Central memory CD4-positive, alpha-beta T cell (primary cell): ENCODE measurements at regions not wholly inside any gene's neighbourhood (a gene's known extent, or its start where the extent isn't known, plus 50 kb on each side); places are given as distances from the start of the nearest gene placed in this dataset.
"Not testable (repeated sequence)": the region's sequence is repeated elsewhere in the genome, so short reads cannot be mapped to it uniquely, and the experiment has no call there.

Source experiments
- DNase-seq: peaks from one replicate; pipeline ENCODE4 v3.0.0; 2022

GRCh38 chr1:58183286-58183685 lies 363.2 kb downstream of the OMA1 start:
- no peak for DNase-seq

GRCh38 chr1:58180537-58180936 lies 366.0 kb downstream of the OMA1 start:
- DNase-seq: no peak

- DNase-seq: not testable (repeated sequence)
These were observed 377.4 kb downstream of the OMA1 start for GRCh38 chr1:58169160-58169559.

GRCh38 chr1:58167131-58167530 lies 379.4 kb downstream of the OMA1 start:
- DNase-seq: not testable (repeated sequence)

- no peak for DNase-seq
These were observed 380.1 kb downstream of the OMA1 start for GRCh38 chr1:58166417-58166816.

- no peak for DNase-seq
These were observed 381.5 kb downstream of the OMA1 start for GRCh38 chr1:58165073-58165472.

- DNase-seq: no peak
These were observed 383.5 kb downstream of the OMA1 start for GRCh38 chr1:58162952-58163550.

- DNase-seq: no peak
These were observed 387.1 kb downstream of the OMA1 start for GRCh38 chr1:58159434-58159830.

- DNase-seq: no peak
These were observed 387.8 kb downstream of the OMA1 start for GRCh38 chr1:58158506-58159433.

GRCh38 chr1:58158016-58158415 lies 388.5 kb downstream of the OMA1 start:
- DNase-seq: no peak

- DNase-seq: no peak
These were observed 389.3 kb downstream of the OMA1 start for GRCh38 chr1:58157256-58157655.

GRCh38 chr1:58156831-58157230 lies 389.7 kb downstream of the OMA1 start:
- no peak for DNase-seq

GRCh38 chr1:58156124-58156468 lies 390.4 kb downstream of the OMA1 start:
- DNase-seq: no peak

- no peak for DNase-seq
These were observed 391.0 kb downstream of the OMA1 start for GRCh38 chr1:58155418-58156123.

GRCh38 chr1:58154256-58154655 lies 392.3 kb downstream of the OMA1 start:
- no peak for DNase-seq

GRCh38 chr1:58152697-58153096 lies 393.8 kb downstream of the OMA1 start:
- DNase-seq: no peak

GRCh38 chr1:58149271-58149812 lies 397.2 kb downstream of the OMA1 start:
- DNase-seq: no peak

GRCh38 chr1:58144698-58145270 lies 401.7 kb downstream of the OMA1 start:
- no peak for DNase-seq

GRCh38 chr1:58143972-58144697 lies 402.4 kb downstream of the OMA1 start:
- DNase-seq: no peak

- peak; percentile 8 for DNase-seq
These were observed 410.1 kb downstream of the OMA1 start for GRCh38 chr1:58136387-58136786.

- no peak for DNase-seq
These were observed 410.7 kb downstream of the OMA1 start for GRCh38 chr1:58135821-58136321.

- no peak for DNase-seq
These were observed 413.0 kb downstream of the OMA1 start for GRCh38 chr1:58133562-58133961.
